ENCODE measurements at regions not wholly inside any gene's neighbourhood (a gene's known extent, or its start where the extent isn't known, plus 50 kb on each side); places are given as distances from the start of the nearest gene placed in this dataset.
"Not testable (repeated sequence)": the region's sequence is repeated elsewhere in the genome, so short reads cannot be mapped to it uniquely, and the experiment has no call there.

- POLR2A ChIA-PET = no interaction called here
- Mint-ChIP-seq H3K4me1 (ENCODE audit: low read depth) (no peaks in the 10 kb centered on the region), H3K27me3 (ENCODE audit: low read depth) (no peaks in the 10 kb centered on the region), H3K27ac (no peak overlapping the region), H3K36me3 (ENCODE audit: low read depth) (no peaks in the 10 kb centered on the region), H3K4me3 (no peak overlapping the region), H3K9me3 (ENCODE audit: insufficient read depth) (no peaks in the 10 kb centered on the region)
- ATAC-seq (no peak), DNase-seq (no peak)
- CTCF ChIA-PET = no interaction called here
These were observed 617.7 kb upstream of the CDH11 start for GRCh38 chr16:65739518-65739917.

GRCh38 chr16:65737831-65738230 is 616.0 kb upstream of the CDH11 start:
- Mint-ChIP-seq H3K4me3 (no peak overlapping the region), H3K36me3 (ENCODE audit: low read depth) (no peaks in the 10 kb centered on the region), H3K4me1 (ENCODE audit: low read depth) (no peaks in the 10 kb centered on the region), H3K27me3 (ENCODE audit: low read depth) (no peaks in the 10 kb centered on the region), H3K27ac (no peak overlapping the region), H3K9me3 (ENCODE audit: insufficient read depth) (no peaks in the 10 kb centered on the region)
- DNase-seq (no peak), ATAC-seq (no peak)
- CTCF ChIA-PET = no interaction called here
- POLR2A ChIA-PET = no interaction called here

- CTCF ChIA-PET; H3K27me3 Mint-ChIP-seq (ENCODE audit: low read depth); DNase-seq; H3K4me3 Mint-ChIP-seq; H3K4me1 Mint-ChIP-seq (ENCODE audit: low read depth); H3K9me3 Mint-ChIP-seq (ENCODE audit: insufficient read depth); H3K36me3 Mint-ChIP-seq (ENCODE audit: low read depth); H3K27ac Mint-ChIP-seq; POLR2A ChIA-PET; ATAC-seq: not testable (repeated sequence)
These were observed 613.8 kb upstream of the CDH11 start for GRCh38 chr16:65735615-65736014.

- CTCF ChIA-PET = no interaction called here
- H3K4me1 Mint-ChIP-seq (ENCODE audit: low read depth) = no peaks in the 10 kb centered on the region
- H3K27me3 Mint-ChIP-seq (ENCODE audit: low read depth) = no peaks in the 10 kb centered on the region
- DNase-seq (no peak), ATAC-seq (no peak)
- no peak overlapping the region for H3K27ac Mint-ChIP-seq
- POLR2A ChIA-PET = no interaction called here
- H3K4me3 Mint-ChIP-seq = no peak overlapping the region
- no peaks in the 10 kb centered on the region for H3K9me3 Mint-ChIP-seq (ENCODE audit: insufficient read depth)
- no peaks in the 10 kb centered on the region for H3K36me3 Mint-ChIP-seq (ENCODE audit: low read depth)
These were observed 611.9 kb upstream of the CDH11 start for GRCh38 chr16:65733721-65734120.

- no peaks in the 10 kb centered on the region for H3K9me3 Mint-ChIP-seq (ENCODE audit: insufficient read depth)
- CTCF ChIA-PET = no interaction called here
- no peak overlapping the region for H3K4me3 Mint-ChIP-seq
- no peaks in the 10 kb centered on the region for H3K36me3 Mint-ChIP-seq (ENCODE audit: low read depth)
- H3K27me3 Mint-ChIP-seq (ENCODE audit: low read depth) = no peaks in the 10 kb centered on the region
- DNase-seq = no peak
- POLR2A ChIA-PET = no interaction called here
- no peak for ATAC-seq
- no peaks in the 10 kb centered on the region for H3K4me1 Mint-ChIP-seq (ENCODE audit: low read depth)
- H3K27ac Mint-ChIP-seq = no peak overlapping the region
These were observed 610.0 kb upstream of the CDH11 start for GRCh38 chr16:65731833-65732232.

GRCh38 chr16:65728652-65729051 is 606.8 kb upstream of the CDH11 start:
- no peaks in the 10 kb centered on the region for H3K36me3 Mint-ChIP-seq (ENCODE audit: low read depth)
- no peaks in the 10 kb centered on the region for H3K4me1 Mint-ChIP-seq (ENCODE audit: low read depth)
- POLR2A ChIA-PET = no interaction called here
- no peak overlapping the region for H3K27ac Mint-ChIP-seq
- no peak for ATAC-seq
- DNase-seq = no peak
- CTCF ChIA-PET = no interaction called here
- no peaks in the 10 kb centered on the region for H3K27me3 Mint-ChIP-seq (ENCODE audit: low read depth)
- no peaks in the 10 kb centered on the region for H3K9me3 Mint-ChIP-seq (ENCODE audit: insufficient read depth)
- no peak overlapping the region for H3K4me3 Mint-ChIP-seq

GRCh38 chr16:65728167-65728566 is 606.3 kb upstream of the CDH11 start:
- CTCF ChIA-PET = no interaction called here
- POLR2A ChIA-PET = no interaction called here
- Mint-ChIP-seq H3K9me3 (ENCODE audit: insufficient read depth) (no peaks in the 10 kb centered on the region), H3K36me3 (ENCODE audit: low read depth) (no peaks in the 10 kb centered on the region), H3K4me1 (ENCODE audit: low read depth) (no peaks in the 10 kb centered on the region), H3K27ac (no peak overlapping the region), H3K27me3 (ENCODE audit: low read depth) (no peaks in the 10 kb centered on the region), H3K4me3 (no peak overlapping the region)
- ATAC-seq (no peak), DNase-seq (no peak)

GRCh38 chr16:65727534-65728137 is 605.8 kb upstream of the CDH11 start:
- no peaks in the 10 kb centered on the region for H3K36me3 Mint-ChIP-seq (ENCODE audit: low read depth)
- CTCF ChIA-PET = no interaction called here
- ATAC-seq (no peak), DNase-seq (no peak)
- POLR2A ChIA-PET = no interaction called here
- H3K4me1 Mint-ChIP-seq (ENCODE audit: low read depth) = no peaks in the 10 kb centered on the region
- H3K4me3 Mint-ChIP-seq = no peak overlapping the region
- no peaks in the 10 kb centered on the region for H3K9me3 Mint-ChIP-seq (ENCODE audit: insufficient read depth)
- H3K27me3 Mint-ChIP-seq (ENCODE audit: low read depth) = no peaks in the 10 kb centered on the region
- no peak overlapping the region for H3K27ac Mint-ChIP-seq

GRCh38 chr16:65725156-65725845 is 603.4 kb upstream of the CDH11 start:
- ChIA-PET CTCF (no interaction called here), POLR2A (no interaction called here)
- DNase-seq = no peak
- Mint-ChIP-seq H3K27ac (no peak overlapping the region), H3K4me1 (ENCODE audit: low read depth) (no peaks in the 10 kb centered on the region), H3K27me3 (ENCODE audit: low read depth) (no peaks in the 10 kb centered on the region), H3K36me3 (ENCODE audit: low read depth) (no peaks in the 10 kb centered on the region), H3K4me3 (no peak overlapping the region), H3K9me3 (ENCODE audit: insufficient read depth) (no peaks in the 10 kb centered on the region)
- no peak for ATAC-seq

- H3K36me3 Mint-ChIP-seq (ENCODE audit: low read depth) = no peaks in the 10 kb centered on the region
- POLR2A ChIA-PET = no interaction called here
- H3K4me1 Mint-ChIP-seq (ENCODE audit: low read depth) = no peaks in the 10 kb centered on the region
- no peak for DNase-seq
- CTCF ChIA-PET = no interaction called here
- no peak overlapping the region for H3K27ac Mint-ChIP-seq
- ATAC-seq = no peak
- no peaks in the 10 kb centered on the region for H3K9me3 Mint-ChIP-seq (ENCODE audit: insufficient read depth)
- H3K4me3 Mint-ChIP-seq = no peak overlapping the region
- H3K27me3 Mint-ChIP-seq (ENCODE audit: low read depth) = no peaks in the 10 kb centered on the region
These were observed 600.6 kb upstream of the CDH11 start for GRCh38 chr16:65722429-65722828.

GRCh38 chr16:65717846-65718245 is 596.0 kb upstream of the CDH11 start:
- Mint-ChIP-seq H3K36me3 (ENCODE audit: low read depth) (no peaks in the 10 kb centered on the region), H3K27me3 (ENCODE audit: low read depth) (no peaks in the 10 kb centered on the region), H3K27ac (no peak overlapping the region), H3K9me3 (ENCODE audit: insufficient read depth) (no peaks in the 10 kb centered on the region), H3K4me1 (ENCODE audit: low read depth) (no peaks in the 10 kb centered on the region), H3K4me3 (no peak overlapping the region)
- POLR2A ChIA-PET = no interaction called here
- ATAC-seq (no peak), DNase-seq (no peak)
- CTCF ChIA-PET = no interaction called here

- Mint-ChIP-seq H3K9me3 (ENCODE audit: insufficient read depth) (no peaks in the 10 kb centered on the region), H3K27ac (no peak overlapping the region), H3K36me3 (ENCODE audit: low read depth) (no peaks in the 10 kb centered on the region), H3K4me1 (ENCODE audit: low read depth) (no peaks in the 10 kb centered on the region), H3K27me3 (ENCODE audit: low read depth) (no peaks in the 10 kb centered on the region), H3K4me3 (no peak overlapping the region)
- CTCF ChIA-PET = no interaction called here
- DNase-seq (no peak), ATAC-seq (no peak)
- POLR2A ChIA-PET = no interaction called here
These were observed 595.2 kb upstream of the CDH11 start for GRCh38 chr16:65716737-65717700.

Measured in activated CD8-positive, alpha-beta T cell treated with anti-CD3 and anti-CD28 coated beads, Interleukin-2, amount 10 ng/mL, durations not matched to agents 7 days and 5 days (primary cell).